ENCODE measurements at regions not wholly inside any gene's neighbourhood (a gene's known extent, or its start where the extent isn't known, plus 50 kb on each side); places are given as distances from the start of the nearest gene placed in this dataset.

DNA sequence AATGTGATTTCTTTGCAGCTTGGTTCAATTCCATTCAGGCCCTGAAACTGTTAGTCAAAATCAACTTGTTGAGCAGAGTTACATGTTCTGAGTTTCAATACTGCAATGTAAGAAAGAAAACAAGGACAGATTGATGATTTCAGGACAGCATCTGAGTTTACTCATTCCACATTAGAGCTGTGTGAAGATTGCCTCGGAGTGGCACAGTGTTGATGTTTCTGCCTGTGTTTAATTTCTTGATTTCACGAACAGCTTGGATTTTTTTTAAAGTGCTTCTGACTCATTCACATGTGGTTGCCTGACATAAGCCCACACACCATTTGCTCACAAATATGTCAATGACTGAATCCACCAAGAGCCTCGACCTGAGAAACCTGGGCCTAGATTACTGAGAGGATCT lies 101.2 kb upstream of the PARD3 start:
- 27 to 49% methylated on average over 3 of the region's 3 CpGs for WGBS, 2 donors
- no peaks in the 10 kb centered on the region for H3K27me3 ChIP-seq (ENCODE audit: control insufficient read depth in 1 of 2, insufficient read depth in 2 of 2, low read length in 2 of 2)
- no peaks in the 10 kb centered on the region for H3K36me3 ChIP-seq (ENCODE audit: control insufficient read depth in 2 of 2, insufficient read depth in 2 of 2, low read length in 1 of 2)
- H3K27ac ChIP-seq (ENCODE audit: low read depth in 2 of 2, low read length in 1 of 2), result no peak overlapping the region
- no peaks in the 10 kb centered on the region for H3K9me3 ChIP-seq (ENCODE audit: control insufficient read depth in 2 of 2, insufficient read depth in 1 of 2, low read depth in 1 of 2, low read length in 1 of 2)
- H3K4me1 ChIP-seq (ENCODE audit: control insufficient read depth in 2 of 2, insufficient read depth in 2 of 2, low read length in 1 of 2), result peaks cover 0 to 4% of the 10 kb centered on the region in 2 donors
- no peak overlapping the region for H3K4me3 ChIP-seq (ENCODE audit: low read depth in 1 of 2, low read length in 2 of 2)

DNA sequence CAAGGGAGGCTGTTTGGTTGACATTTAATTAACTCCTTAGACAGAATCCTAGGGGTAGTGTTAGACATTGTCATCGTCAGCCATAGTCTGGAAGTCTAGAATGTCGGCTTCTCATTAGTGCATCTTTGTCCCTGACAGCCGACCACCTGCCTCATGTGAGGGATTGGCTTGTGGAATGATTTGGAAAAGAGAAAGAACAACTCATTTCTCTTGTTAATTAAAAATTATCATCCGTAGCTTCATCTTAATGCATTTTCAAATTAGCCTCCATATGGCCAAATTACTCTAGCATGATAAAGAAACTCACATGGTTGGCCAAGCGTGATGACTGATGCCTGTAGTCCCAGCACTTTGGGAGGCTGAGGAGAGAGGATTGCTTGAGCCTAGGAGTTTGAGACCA lies 97.7 kb upstream of the PARD3 start:
- H3K4me3 ChIP-seq (ENCODE audit: low read depth in 1 of 2, low read length in 2 of 2), result no peak overlapping the region
- H3K27me3 ChIP-seq (ENCODE audit: control insufficient read depth in 1 of 2, insufficient read depth in 2 of 2, low read length in 2 of 2), result no peaks in the 10 kb centered on the region
- H3K27ac ChIP-seq (ENCODE audit: low read depth in 2 of 2, low read length in 1 of 2), result no peak overlapping the region
- 88 to 95% methylated on average over 5 of the region's 5 CpGs for WGBS, 2 donors
- H3K36me3 ChIP-seq (ENCODE audit: control insufficient read depth in 2 of 2, insufficient read depth in 2 of 2, low read length in 1 of 2), result no peaks in the 10 kb centered on the region
- H3K9me3 ChIP-seq (ENCODE audit: control insufficient read depth in 2 of 2, insufficient read depth in 1 of 2, low read depth in 1 of 2, low read length in 1 of 2), result no peaks in the 10 kb centered on the region
- peaks cover 0 to 4% of the 10 kb centered on the region in 2 donors for H3K4me1 ChIP-seq (ENCODE audit: control insufficient read depth in 2 of 2, insufficient read depth in 2 of 2, low read length in 1 of 2)

DNA sequence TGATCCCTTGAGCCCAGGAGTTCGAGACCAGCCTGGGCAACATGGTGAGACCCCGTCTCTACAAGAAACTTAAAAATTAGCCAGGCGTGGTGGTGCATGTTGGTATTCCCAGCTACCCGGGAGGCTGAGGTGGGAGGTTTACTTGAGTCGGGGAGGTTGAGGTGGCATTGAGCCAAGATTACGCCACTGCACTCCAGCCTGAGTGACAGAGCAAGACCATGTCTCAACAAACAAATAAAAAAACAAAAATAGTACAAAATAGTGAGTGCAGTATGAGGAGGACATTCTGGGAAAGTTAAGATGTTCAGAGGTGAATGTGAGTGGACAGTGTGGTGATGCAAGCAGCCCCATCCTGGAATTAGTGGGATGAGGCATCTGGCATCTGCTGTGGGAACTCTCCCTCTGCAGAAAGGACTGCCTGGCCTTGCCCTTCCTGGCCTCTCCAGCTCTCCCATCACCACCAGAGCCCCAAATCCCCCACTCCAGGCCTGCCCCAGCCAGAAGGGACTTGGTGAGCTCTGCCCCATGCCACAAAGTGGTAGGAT lies 96.6 kb upstream of the PARD3 start:
- no peaks in the 10 kb centered on the region for H3K9me3 ChIP-seq (ENCODE audit: control insufficient read depth in 2 of 2, insufficient read depth in 1 of 2, low read depth in 1 of 2, low read length in 1 of 2)
- H3K27ac ChIP-seq (ENCODE audit: low read depth in 2 of 2, low read length in 1 of 2), result no peak overlapping the region
- H3K4me1 ChIP-seq (ENCODE audit: control insufficient read depth in 2 of 2, insufficient read depth in 2 of 2, low read length in 1 of 2), result peaks cover 0 to 5% of the 10 kb centered on the region in 2 donors
- WGBS, 2 donors, result 85 to 91% methylated on average over 6 of the region's 6 CpGs
- no peaks in the 10 kb centered on the region for H3K27me3 ChIP-seq (ENCODE audit: control insufficient read depth in 1 of 2, insufficient read depth in 2 of 2, low read length in 2 of 2)
- H3K36me3 ChIP-seq (ENCODE audit: control insufficient read depth in 2 of 2, insufficient read depth in 2 of 2, low read length in 1 of 2), result no peaks in the 10 kb centered on the region
- no peak overlapping the region for H3K4me3 ChIP-seq (ENCODE audit: low read depth in 1 of 2, low read length in 2 of 2)

DNA sequence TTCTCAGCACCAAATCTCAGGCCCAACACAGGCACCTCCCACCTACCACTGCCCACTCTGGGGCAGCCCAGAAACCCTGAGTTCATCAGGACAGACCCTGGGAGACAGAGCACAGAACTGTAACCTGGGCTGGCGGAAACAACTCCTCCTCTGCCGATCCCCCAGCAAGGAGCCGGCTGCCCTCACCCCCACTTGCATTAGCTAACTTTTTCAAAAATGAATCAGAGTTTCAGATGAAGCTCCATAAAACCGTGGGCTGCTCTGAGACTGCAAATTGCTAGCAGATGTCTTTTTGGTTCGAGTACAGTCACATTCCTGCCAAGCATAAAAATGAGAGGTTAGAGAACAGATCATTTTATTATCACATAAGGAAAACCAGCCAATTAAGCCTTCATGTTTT lies 93.4 kb upstream of the PARD3 start:
- H3K4me1 ChIP-seq (ENCODE audit: control insufficient read depth in 2 of 2, insufficient read depth in 2 of 2, low read length in 1 of 2), result peaks cover 2 to 10% of the 10 kb centered on the region in 2 donors
- no peaks in the 10 kb centered on the region for H3K36me3 ChIP-seq (ENCODE audit: control insufficient read depth in 2 of 2, insufficient read depth in 2 of 2, low read length in 1 of 2)
- no peaks in the 10 kb centered on the region for H3K9me3 ChIP-seq (ENCODE audit: control insufficient read depth in 2 of 2, insufficient read depth in 1 of 2, low read depth in 1 of 2, low read length in 1 of 2)
- WGBS, 2 donors, result 58 to 69% methylated on average over 5 of the region's 5 CpGs
- H3K4me3 ChIP-seq (ENCODE audit: low read depth in 1 of 2, low read length in 2 of 2), result no peak overlapping the region
- no peaks in the 10 kb centered on the region for H3K27me3 ChIP-seq (ENCODE audit: control insufficient read depth in 1 of 2, insufficient read depth in 2 of 2, low read length in 2 of 2)
- H3K27ac ChIP-seq (ENCODE audit: low read depth in 2 of 2, low read length in 1 of 2), result no peak overlapping the region

DNA sequence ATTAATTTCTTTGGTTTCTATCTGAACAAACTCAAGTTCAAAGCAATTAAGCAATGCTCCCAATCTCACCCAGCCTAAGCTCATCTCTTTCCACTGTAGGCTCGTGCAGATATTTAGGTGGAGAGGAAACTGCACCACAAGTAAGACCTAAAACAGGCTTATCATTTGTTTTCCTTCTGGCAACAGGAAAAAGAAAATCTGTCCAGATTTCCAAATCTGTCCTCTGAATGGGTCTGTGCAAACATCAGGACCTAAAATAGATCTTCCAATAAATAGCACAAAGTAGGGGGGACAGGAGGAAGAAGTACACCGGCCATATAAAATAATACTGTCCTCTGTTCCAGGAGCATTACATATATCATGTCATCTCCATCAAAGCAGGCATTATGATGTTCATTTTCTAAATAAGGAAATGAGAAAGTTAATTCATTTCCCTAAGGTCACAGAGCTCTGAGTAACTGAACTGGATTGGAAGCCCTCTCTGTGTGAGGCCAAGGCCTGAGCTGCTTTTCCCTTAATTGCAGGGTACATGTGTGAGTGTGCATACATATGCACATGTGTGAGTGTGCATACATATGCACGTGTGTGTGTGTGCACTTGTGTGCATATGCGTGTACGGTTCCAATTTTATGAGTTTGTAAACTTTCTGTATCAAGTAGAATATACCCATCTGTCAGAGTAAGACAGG lies 92.8 kb upstream of the PARD3 start:
- WGBS, 2 donors, result 67 to 69% methylated on average over 5 of the region's 5 CpGs
- H3K27me3 ChIP-seq (ENCODE audit: control insufficient read depth in 1 of 2, insufficient read depth in 2 of 2, low read length in 2 of 2), result no peaks in the 10 kb centered on the region
- no peaks in the 10 kb centered on the region for H3K36me3 ChIP-seq (ENCODE audit: control insufficient read depth in 2 of 2, insufficient read depth in 2 of 2, low read length in 1 of 2)
- no peak overlapping the region for H3K4me3 ChIP-seq (ENCODE audit: low read depth in 1 of 2, low read length in 2 of 2)
- peaks cover 2 to 10% of the 10 kb centered on the region in 2 donors for H3K4me1 ChIP-seq (ENCODE audit: control insufficient read depth in 2 of 2, insufficient read depth in 2 of 2, low read length in 1 of 2)
- H3K27ac ChIP-seq (ENCODE audit: low read depth in 2 of 2, low read length in 1 of 2), result no peak overlapping the region
- no peaks in the 10 kb centered on the region for H3K9me3 ChIP-seq (ENCODE audit: control insufficient read depth in 2 of 2, insufficient read depth in 1 of 2, low read depth in 1 of 2, low read length in 1 of 2)

DNA sequence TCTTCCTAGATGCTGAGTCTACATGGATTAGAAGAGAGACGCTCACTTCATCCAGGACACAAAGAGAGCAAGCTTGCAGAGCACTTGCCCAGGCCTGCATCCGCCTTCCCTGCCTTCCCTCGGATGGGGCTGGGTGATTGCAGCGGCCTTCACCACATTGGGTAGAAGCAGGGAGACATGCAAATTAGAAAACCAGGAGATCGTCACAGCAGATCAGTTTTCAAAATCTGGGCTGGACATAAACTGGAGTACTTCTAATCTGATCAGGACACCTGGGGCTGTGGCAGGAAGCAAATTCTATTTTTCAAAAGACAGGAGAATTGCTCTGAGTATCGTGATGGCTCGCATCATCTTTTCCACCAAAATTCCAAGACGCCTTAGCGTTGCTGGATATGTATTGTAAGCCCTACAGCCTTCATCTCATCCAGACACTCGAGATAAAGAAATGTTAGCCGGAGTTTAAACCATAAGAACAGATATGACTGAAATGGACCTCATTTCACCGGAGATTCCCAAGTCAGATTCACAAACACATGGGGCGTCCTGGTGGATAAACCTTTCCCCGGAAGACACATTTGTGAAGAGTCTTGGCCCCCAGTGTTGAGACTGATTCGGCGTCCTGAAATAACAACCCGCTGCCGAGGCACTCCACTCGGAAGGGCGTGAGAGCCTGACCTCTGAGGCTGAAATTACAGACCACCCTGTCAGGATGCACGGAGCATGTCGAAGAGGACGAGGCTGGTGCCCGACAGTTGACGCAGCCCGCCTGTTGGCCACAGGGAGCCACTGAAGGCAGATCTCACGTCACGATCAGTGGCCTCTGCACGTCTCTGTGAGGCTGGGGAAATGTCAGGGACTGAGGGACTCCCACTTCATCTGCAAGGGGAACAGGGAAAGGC lies 91.2 kb upstream of the PARD3 start:
- no peaks in the 10 kb centered on the region for H3K27me3 ChIP-seq (ENCODE audit: control insufficient read depth in 1 of 2, insufficient read depth in 2 of 2, low read length in 2 of 2)
- H3K27ac ChIP-seq (ENCODE audit: low read depth in 2 of 2, low read length in 1 of 2), result peak overlapping the region in 1 of 2 donors; percentile 91
- peaks cover 2 to 10% of the 10 kb centered on the region in 2 donors for H3K4me1 ChIP-seq (ENCODE audit: control insufficient read depth in 2 of 2, insufficient read depth in 2 of 2, low read length in 1 of 2)
- no peaks in the 10 kb centered on the region for H3K36me3 ChIP-seq (ENCODE audit: control insufficient read depth in 2 of 2, insufficient read depth in 2 of 2, low read length in 1 of 2)
- H3K4me3 ChIP-seq (ENCODE audit: low read depth in 1 of 2, low read length in 2 of 2), result no peak overlapping the region
- WGBS, 2 donors, result 65 to 73% methylated on average over 29 of the region's 29 CpGs
- no peaks in the 10 kb centered on the region for H3K9me3 ChIP-seq (ENCODE audit: control insufficient read depth in 2 of 2, insufficient read depth in 1 of 2, low read depth in 1 of 2, low read length in 1 of 2)

DNA sequence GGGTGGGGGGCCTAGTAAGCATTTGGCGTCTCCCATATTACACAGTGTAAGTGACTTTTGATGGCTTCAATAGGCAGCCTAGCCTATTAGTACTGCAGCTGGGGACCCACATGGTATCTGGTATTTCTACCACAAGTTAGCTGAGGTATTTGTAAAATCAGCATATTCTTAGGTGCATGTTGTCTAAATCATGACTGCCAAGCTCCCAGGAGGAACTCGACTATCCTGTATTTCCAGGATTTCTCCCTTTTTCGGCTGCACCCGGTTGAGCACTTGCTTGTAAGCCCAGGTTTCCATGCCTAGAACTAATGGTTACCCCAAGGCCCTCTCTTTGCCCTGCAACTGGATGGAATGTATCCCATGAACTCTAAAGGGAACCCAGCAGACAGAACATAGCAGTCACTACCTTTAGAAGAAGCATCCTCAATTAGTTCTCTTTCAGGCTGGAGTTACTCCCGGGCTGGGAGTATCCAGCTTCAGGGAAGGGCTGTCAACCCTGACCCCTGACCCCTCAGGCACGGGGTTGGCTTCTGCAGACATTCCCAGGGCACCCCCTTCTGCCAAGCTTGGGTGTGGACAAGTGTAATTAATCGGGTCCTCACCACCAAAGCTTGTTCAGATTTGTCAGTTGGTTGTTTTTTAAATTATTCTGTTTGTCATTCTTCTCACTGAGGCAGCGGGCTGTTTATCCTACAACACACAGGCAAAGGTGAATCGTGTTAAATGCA lies 90.3 kb upstream of the PARD3 start:
- no peaks in the 10 kb centered on the region for H3K36me3 ChIP-seq (ENCODE audit: control insufficient read depth in 2 of 2, insufficient read depth in 2 of 2, low read length in 1 of 2)
- no peak overlapping the region for H3K4me3 ChIP-seq (ENCODE audit: low read depth in 1 of 2, low read length in 2 of 2)
- WGBS, 2 donors, result 49 to 62% methylated on average over 9 of the region's 9 CpGs
- peaks cover 2 to 8% of the 10 kb centered on the region in 2 donors for H3K4me1 ChIP-seq (ENCODE audit: control insufficient read depth in 2 of 2, insufficient read depth in 2 of 2, low read length in 1 of 2)
- H3K27ac ChIP-seq (ENCODE audit: low read depth in 2 of 2, low read length in 1 of 2), result peak overlapping the region; percentile 91 to 96
- H3K9me3 ChIP-seq (ENCODE audit: control insufficient read depth in 2 of 2, insufficient read depth in 1 of 2, low read depth in 1 of 2, low read length in 1 of 2), result no peaks in the 10 kb centered on the region
- H3K27me3 ChIP-seq (ENCODE audit: control insufficient read depth in 1 of 2, insufficient read depth in 2 of 2, low read length in 2 of 2), result no peaks in the 10 kb centered on the region

DNA sequence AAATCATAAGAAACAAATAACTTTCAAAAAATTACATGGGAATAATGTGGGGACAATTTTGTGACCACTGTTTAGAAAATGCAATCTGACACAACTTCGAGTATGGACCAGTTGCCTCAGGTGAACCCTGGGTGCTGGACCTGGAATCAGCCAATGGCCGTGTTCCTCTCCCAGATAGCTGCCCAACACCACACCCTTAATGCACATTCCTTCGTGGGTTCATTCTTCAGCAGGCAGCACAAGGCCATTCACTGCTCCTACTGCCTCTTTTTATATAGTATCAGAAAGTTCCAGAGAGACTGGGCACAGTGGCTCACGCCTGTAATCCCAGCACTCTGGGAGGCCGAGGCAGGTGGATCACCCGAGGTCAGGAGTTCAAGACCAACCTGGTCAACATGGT lies 89.1 kb upstream of the PARD3 start:
- H3K4me1 ChIP-seq (ENCODE audit: control insufficient read depth in 2 of 2, insufficient read depth in 2 of 2, low read length in 1 of 2), result peaks cover 2 to 8% of the 10 kb centered on the region in 2 donors
- H3K9me3 ChIP-seq (ENCODE audit: control insufficient read depth in 2 of 2, insufficient read depth in 1 of 2, low read depth in 1 of 2, low read length in 1 of 2), result no peaks in the 10 kb centered on the region
- 79 to 81% methylated on average over 6 of the region's 6 CpGs for WGBS, 2 donors
- no peaks in the 10 kb centered on the region for H3K27me3 ChIP-seq (ENCODE audit: control insufficient read depth in 1 of 2, insufficient read depth in 2 of 2, low read length in 2 of 2)
- H3K4me3 ChIP-seq (ENCODE audit: low read depth in 1 of 2, low read length in 2 of 2), result no peak overlapping the region
- peak overlapping the region; percentile 71 to 91 for H3K27ac ChIP-seq (ENCODE audit: low read depth in 2 of 2, low read length in 1 of 2)
- no peaks in the 10 kb centered on the region for H3K36me3 ChIP-seq (ENCODE audit: control insufficient read depth in 2 of 2, insufficient read depth in 2 of 2, low read length in 1 of 2)

DNA sequence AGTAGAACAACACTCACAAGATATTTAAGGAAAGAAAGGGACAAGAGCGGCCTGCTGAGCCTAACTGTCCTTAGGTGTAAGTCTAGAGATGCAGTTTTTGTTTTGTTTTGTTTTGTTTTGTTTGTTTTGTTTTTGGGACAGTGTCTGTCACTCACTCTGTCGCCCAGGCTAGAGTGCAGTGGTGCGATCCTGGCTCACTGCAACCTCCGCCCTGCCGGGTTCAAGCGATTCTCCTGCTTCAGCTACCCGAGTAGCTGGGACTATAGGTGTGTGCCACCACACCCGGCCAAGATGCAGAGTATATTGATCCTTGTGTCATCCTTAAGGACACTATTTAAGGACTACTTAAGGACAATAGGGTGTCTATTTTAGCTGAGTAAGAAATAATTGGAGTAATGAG lies 84.1 kb upstream of the PARD3 start:
- WGBS, 2 donors, result 93 to 94% methylated on average over 8 of the region's 8 CpGs
- no peak overlapping the region for H3K4me3 ChIP-seq (ENCODE audit: low read depth in 1 of 2, low read length in 2 of 2)
- no peaks in the 10 kb centered on the region for H3K36me3 ChIP-seq (ENCODE audit: control insufficient read depth in 2 of 2, insufficient read depth in 2 of 2, low read length in 1 of 2)
- no peak overlapping the region for H3K27ac ChIP-seq (ENCODE audit: low read depth in 2 of 2, low read length in 1 of 2)
- H3K4me1 ChIP-seq (ENCODE audit: control insufficient read depth in 2 of 2, insufficient read depth in 2 of 2, low read length in 1 of 2), result no peaks in the 10 kb centered on the region
- H3K27me3 ChIP-seq (ENCODE audit: control insufficient read depth in 1 of 2, insufficient read depth in 2 of 2, low read length in 2 of 2), result no peaks in the 10 kb centered on the region
- H3K9me3 ChIP-seq (ENCODE audit: control insufficient read depth in 2 of 2, insufficient read depth in 1 of 2, low read depth in 1 of 2, low read length in 1 of 2), result no peaks in the 10 kb centered on the region

All from esophagus (tissue), 2 donors.